ENCODE measurements at regions not wholly inside any gene's neighbourhood (a gene's known extent, or its start where the extent isn't known, plus 50 kb on each side); places are given as distances from the start of the nearest gene placed in this dataset.

- intact Hi-C loops (cut with DNase I): no loop called here
- Histone ChIP-seq H3K9me3 (no peaks in the 10 kb centered on the region), H3K27me3 (no peaks in the 10 kb centered on the region), H3K36me3 (no peaks in the 10 kb centered on the region), H3K4me3 (no peak overlapping the region), H3K27ac (no peak overlapping the region), H3K4me1 (no peaks in the 10 kb centered on the region)
- TF ChIP-seq CTCF (IDR thresholded peaks at IDR 0.05) (no peak), POLR2A (IDR thresholded peaks at IDR 0.05) (no peak), POLR2AphosphoS5 (IDR thresholded peaks at IDR 0.05; ENCODE audit: insufficient read depth in 1 of 2, low read depth in 1 of 2) (no peak)
- no peak for DNase-seq (ENCODE audit: extremely low spot score in 2 of 2)
These were observed 622.3 kb upstream of the PTPRD start for GRCh38 chr9:11235061-11235460.

GRCh38 chr9:11241779-11242178 lies 629.0 kb upstream of the PTPRD start:
- Histone ChIP-seq H3K27me3 (no peaks in the 10 kb centered on the region), H3K4me1 (no peaks in the 10 kb centered on the region), H3K9me3 (no peaks in the 10 kb centered on the region), H3K27ac (no peak overlapping the region), H3K4me3 (no peak overlapping the region), H3K36me3 (no peaks in the 10 kb centered on the region)
- intact Hi-C loops (cut with DNase I): no loop called here
- no peak for TF ChIP-seq POLR2AphosphoS5 (IDR thresholded peaks at IDR 0.05; ENCODE audit: insufficient read depth in 1 of 2, low read depth in 1 of 2)
- TF ChIP-seq POLR2A (IDR thresholded peaks at IDR 0.05): no peak
- no peak for TF ChIP-seq CTCF (IDR thresholded peaks at IDR 0.05)
- no peak for DNase-seq (ENCODE audit: extremely low spot score in 2 of 2)

GRCh38 chr9:11257992-11258391 lies 645.2 kb upstream of the PTPRD start:
- H3K27ac ChIP-seq: no peak overlapping the region
- intact Hi-C loops (cut with DNase I): no loop called here
- no peaks in the 10 kb centered on the region for H3K4me1 ChIP-seq
- no peaks in the 10 kb centered on the region for H3K9me3 ChIP-seq
- H3K27me3 ChIP-seq: no peaks in the 10 kb centered on the region
- H3K36me3 ChIP-seq: no peaks in the 10 kb centered on the region
- no peak overlapping the region for H3K4me3 ChIP-seq
- TF ChIP-seq CTCF (IDR thresholded peaks at IDR 0.05): no peak
- no peak for TF ChIP-seq POLR2A (IDR thresholded peaks at IDR 0.05)
- TF ChIP-seq POLR2AphosphoS5 (IDR thresholded peaks at IDR 0.05; ENCODE audit: insufficient read depth in 1 of 2, low read depth in 1 of 2): no peak
- no peak for DNase-seq (ENCODE audit: extremely low spot score in 2 of 2)

- TF ChIP-seq POLR2A (IDR thresholded peaks at IDR 0.05) (no peak), CTCF (IDR thresholded peaks at IDR 0.05) (no peak), POLR2AphosphoS5 (IDR thresholded peaks at IDR 0.05; ENCODE audit: insufficient read depth in 1 of 2, low read depth in 1 of 2) (no peak)
- intact Hi-C loops (cut with DNase I): no loop called here
- H3K36me3 ChIP-seq: no peaks in the 10 kb centered on the region
- H3K9me3 ChIP-seq: peaks cover 4% of the 10 kb centered on the region
- DNase-seq (ENCODE audit: extremely low spot score in 2 of 2): no peak
- H3K27ac ChIP-seq: no peak overlapping the region
- no peak overlapping the region for H3K4me3 ChIP-seq
- H3K4me1 ChIP-seq: no peaks in the 10 kb centered on the region
- H3K27me3 ChIP-seq: no peaks in the 10 kb centered on the region
These were observed 656.2 kb upstream of the PTPRD start for GRCh38 chr9:11269036-11269435.

GRCh38 chr9:11275158-11275695 lies 662.4 kb upstream of the PTPRD start:
- no peaks in the 10 kb centered on the region for H3K27me3 ChIP-seq
- no peaks in the 10 kb centered on the region for H3K36me3 ChIP-seq
- no peak for TF ChIP-seq POLR2A (IDR thresholded peaks at IDR 0.05)
- H3K27ac ChIP-seq: no peak overlapping the region
- H3K4me1 ChIP-seq: no peaks in the 10 kb centered on the region
- H3K4me3 ChIP-seq: no peak overlapping the region
- DNase-seq (ENCODE audit: extremely low spot score in 2 of 2): no peak
- no peaks in the 10 kb centered on the region for H3K9me3 ChIP-seq
- intact Hi-C loops (cut with DNase I): no loop called here

Measured in vagina (tissue), 2 donors.